NCI-H2029 (cell line): ENCODE measurements at regions not wholly inside any gene's neighbourhood (a gene's known extent, or its start where the extent isn't known, plus 50 kb on each side); places are given as distances from the start of the nearest gene placed in this dataset.

Experiments
- DNase-seq: peaks from one replicate; lab custom pipeline; 2025; lab: John Stamatoyannopoulos, UW

GRCh38 chr6:138714493-138714892, 59.1 kb upstream of the CCDC28A start:
- no peak for DNase-seq

- DNase-seq: no peak
Observed at GRCh38 chr6:138716013-138716412, 57.6 kb upstream of the CCDC28A start.

- no peak for DNase-seq
Observed at GRCh38 chr6:138716971-138717665, 56.5 kb upstream of the CCDC28A start.

GRCh38 chr6:138719011-138719635, 54.4 kb upstream of the CCDC28A start:
- DNase-seq: no peak

GRCh38 chr6:138719744-138720143, 53.8 kb upstream of the CCDC28A start:
- no peak for DNase-seq

GRCh38 chr6:138722425-138723371, 50.9 kb upstream of the CCDC28A start:
- no peak for DNase-seq
